ENCODE measurements at regions not wholly inside any gene's neighbourhood (a gene's known extent, or its start where the extent isn't known, plus 50 kb on each side); places are given as distances from the start of the nearest gene placed in this dataset.

- POLR2A ChIA-PET = no interaction called here
- CTCF ChIA-PET = no interaction called here
Measured at GRCh38 chr7:124084024-124084423, 51.2 kb upstream of the TMEM229A start.

More at GRCh38 chr7:124084024-124084423, 51.2 kb upstream of the TMEM229A start:
- no peak overlapping the region for H3K4me3 ChIP-seq (ENCODE audit: low read depth, low read length)
- TF ChIP-seq CTCF (IDR thresholded peaks at IDR 0.05; ENCODE audit: insufficient read depth, low read length, missing control alignments) = no peak
- DNase-seq (ENCODE audit: low read depth, low spot score) = no peak

Data from AG04449 (cell line).